Memory B cell (primary cell): ENCODE measurements at regions not wholly inside any gene's neighbourhood (a gene's known extent, or its start where the extent isn't known, plus 50 kb on each side); places are given as distances from the start of the nearest gene placed in this dataset.

Source experiments
- ATAC-seq: fragments of 150-1000 bp; cut with Tn5 transposase; 2 replicates; pipeline ENCODE4 v1.10.0; 2021; ENCODE audit warnings: low read depth, mild to moderate bottlenecking, moderate library complexity
- DNase-seq, 2 donors: peaks; one replicate each; pipeline ENCODE4 v3.0.0; 2022; ENCODE audit warnings: low spot score in 2 of 2
- H3K27ac Mint-ChIP-seq: one replicate; pipeline ENCODE4 v1.8.0; 2022; ENCODE audit warnings: mild to moderate bottlenecking, moderate library complexity, mixed read lengths
- H3K27me3 Mint-ChIP-seq: one replicate; pipeline ENCODE4 v1.8.0; 2022; ENCODE audit warnings: mixed read lengths
- H3K36me3 Mint-ChIP-seq: one replicate; pipeline ENCODE4 v1.8.0; 2022; ENCODE audit warnings: mild to moderate bottlenecking, mixed read lengths
- H3K4me1 Mint-ChIP-seq: one replicate; pipeline ENCODE4 v1.8.0; 2022; ENCODE audit warnings: mixed read lengths
- H3K4me3 Mint-ChIP-seq: one replicate; pipeline ENCODE4 v1.8.0; 2022; ENCODE audit warnings: mild to moderate bottlenecking, moderate library complexity, mixed read lengths
- H3K9me3 Mint-ChIP-seq: one replicate; pipeline ENCODE4 v1.8.0; 2022; ENCODE audit warnings: mixed read lengths

- no peak overlapping the region for H3K4me3 Mint-ChIP-seq
- peaks cover 1% of the 10 kb centered on the region for H3K27me3 Mint-ChIP-seq
- ATAC-seq = no peak
- peaks cover 2% of the 10 kb centered on the region for H3K9me3 Mint-ChIP-seq
- no peak for DNase-seq
- no peaks in the 10 kb centered on the region for H3K4me1 Mint-ChIP-seq
- H3K36me3 Mint-ChIP-seq = no peaks in the 10 kb centered on the region
- H3K27ac Mint-ChIP-seq = no peak overlapping the region
Measured at GRCh38 chr9:13750061-13750460, 470.6 kb upstream of the MPDZ start.

GRCh38 chr9:13746876-13747275 is 467.4 kb upstream of the MPDZ start:
- Mint-ChIP-seq H3K36me3 (no peaks in the 10 kb centered on the region), H3K27ac (no peak overlapping the region), H3K9me3 (no peaks in the 10 kb centered on the region), H3K4me1 (no peaks in the 10 kb centered on the region), H3K27me3 (no peaks in the 10 kb centered on the region), H3K4me3 (no peak overlapping the region)
- ATAC-seq (no peak), DNase-seq (no peak)

- Mint-ChIP-seq H3K4me1 (no peaks in the 10 kb centered on the region), H3K27ac (no peak overlapping the region), H3K9me3 (peaks cover 2% of the 10 kb centered on the region), H3K4me3 (no peak overlapping the region), H3K36me3 (no peaks in the 10 kb centered on the region), H3K27me3 (no peaks in the 10 kb centered on the region)
- ATAC-seq = no peak
- DNase-seq = no peak
Measured at GRCh38 chr9:13744261-13744901, 464.9 kb upstream of the MPDZ start.

- no peak for ATAC-seq
- no peak overlapping the region for H3K4me3 Mint-ChIP-seq
- H3K36me3 Mint-ChIP-seq = no peaks in the 10 kb centered on the region
- peaks cover 5% of the 10 kb centered on the region for H3K9me3 Mint-ChIP-seq
- H3K27me3 Mint-ChIP-seq = no peaks in the 10 kb centered on the region
- DNase-seq = no peak
- no peaks in the 10 kb centered on the region for H3K4me1 Mint-ChIP-seq
- H3K27ac Mint-ChIP-seq = no peak overlapping the region
Measured at GRCh38 chr9:13737885-13738284, 458.4 kb upstream of the MPDZ start.

- Mint-ChIP-seq H3K9me3 (peaks cover 5% of the 10 kb centered on the region), H3K4me1 (no peaks in the 10 kb centered on the region), H3K36me3 (no peaks in the 10 kb centered on the region), H3K27ac (no peak overlapping the region), H3K4me3 (no peak overlapping the region), H3K27me3 (no peaks in the 10 kb centered on the region)
- ATAC-seq (no peak), DNase-seq (no peak)
Measured at GRCh38 chr9:13735181-13735580, 455.7 kb upstream of the MPDZ start.

GRCh38 chr9:13734601-13735000 is 455.1 kb upstream of the MPDZ start:
- Mint-ChIP-seq H3K36me3 (no peaks in the 10 kb centered on the region), H3K27ac (no peak overlapping the region), H3K4me1 (no peaks in the 10 kb centered on the region), H3K27me3 (no peaks in the 10 kb centered on the region), H3K9me3 (peaks cover 7% of the 10 kb centered on the region), H3K4me3 (no peak overlapping the region)
- no peak for ATAC-seq
- DNase-seq = no peak

- no peaks in the 10 kb centered on the region for H3K36me3 Mint-ChIP-seq
- H3K27ac Mint-ChIP-seq = no peak overlapping the region
- H3K4me3 Mint-ChIP-seq = no peak overlapping the region
- DNase-seq = no peak
- no peaks in the 10 kb centered on the region for H3K27me3 Mint-ChIP-seq
- H3K4me1 Mint-ChIP-seq = no peaks in the 10 kb centered on the region
- H3K9me3 Mint-ChIP-seq = peaks cover 9% of the 10 kb centered on the region
- ATAC-seq = no peak
Measured at GRCh38 chr9:13732290-13732689, 452.8 kb upstream of the MPDZ start.

- H3K27me3 Mint-ChIP-seq = no peaks in the 10 kb centered on the region
- H3K9me3 Mint-ChIP-seq = peaks cover 9% of the 10 kb centered on the region
- ATAC-seq (no peak), DNase-seq (no peak)
- no peaks in the 10 kb centered on the region for H3K36me3 Mint-ChIP-seq
- no peaks in the 10 kb centered on the region for H3K4me1 Mint-ChIP-seq
- no peak overlapping the region for H3K4me3 Mint-ChIP-seq
- no peak overlapping the region for H3K27ac Mint-ChIP-seq
Measured at GRCh38 chr9:13731637-13732036, 452.1 kb upstream of the MPDZ start.

GRCh38 chr9:13729955-13730354 is 450.5 kb upstream of the MPDZ start:
- H3K27me3 Mint-ChIP-seq = no peaks in the 10 kb centered on the region
- ATAC-seq (no peak), DNase-seq (no peak)
- H3K9me3 Mint-ChIP-seq = peaks cover 7% of the 10 kb centered on the region
- no peaks in the 10 kb centered on the region for H3K4me1 Mint-ChIP-seq
- no peak overlapping the region for H3K27ac Mint-ChIP-seq
- H3K4me3 Mint-ChIP-seq = no peak overlapping the region
- no peaks in the 10 kb centered on the region for H3K36me3 Mint-ChIP-seq

GRCh38 chr9:13728917-13729811 is 449.7 kb upstream of the MPDZ start:
- Mint-ChIP-seq H3K9me3 (peaks cover 7% of the 10 kb centered on the region), H3K4me3 (no peak overlapping the region), H3K27ac (no peak overlapping the region), H3K36me3 (no peaks in the 10 kb centered on the region), H3K27me3 (no peaks in the 10 kb centered on the region), H3K4me1 (no peaks in the 10 kb centered on the region)
- DNase-seq = no peak
- no peak for ATAC-seq

- Mint-ChIP-seq H3K4me1 (no peaks in the 10 kb centered on the region), H3K36me3 (no peaks in the 10 kb centered on the region), H3K9me3 (peaks cover 7% of the 10 kb centered on the region), H3K4me3 (no peak overlapping the region), H3K27me3 (no peaks in the 10 kb centered on the region), H3K27ac (no peak overlapping the region)
- DNase-seq (no peak), ATAC-seq (no peak)
Measured at GRCh38 chr9:13728131-13728530, 448.6 kb upstream of the MPDZ start.

GRCh38 chr9:13726746-13727145 is 447.3 kb upstream of the MPDZ start:
- no peak overlapping the region for H3K27ac Mint-ChIP-seq
- no peaks in the 10 kb centered on the region for H3K27me3 Mint-ChIP-seq
- no peaks in the 10 kb centered on the region for H3K4me1 Mint-ChIP-seq
- peaks cover 7% of the 10 kb centered on the region for H3K9me3 Mint-ChIP-seq
- ATAC-seq (no peak), DNase-seq (no peak)
- no peak overlapping the region for H3K4me3 Mint-ChIP-seq
- H3K36me3 Mint-ChIP-seq = no peaks in the 10 kb centered on the region

GRCh38 chr9:13725516-13725915 is 446.0 kb upstream of the MPDZ start:
- DNase-seq = no peak

GRCh38 chr9:13721481-13722235 is 442.2 kb upstream of the MPDZ start:
- no peak for DNase-seq
- Mint-ChIP-seq H3K27ac (no peak overlapping the region), H3K4me1 (no peaks in the 10 kb centered on the region), H3K36me3 (no peaks in the 10 kb centered on the region), H3K9me3 (peaks cover 2% of the 10 kb centered on the region), H3K4me3 (no peak overlapping the region), H3K27me3 (no peaks in the 10 kb centered on the region)
- no peak for ATAC-seq

More at GRCh38 chr9:13725516-13725915, 446.0 kb upstream of the MPDZ start:
- ATAC-seq = no peak
- H3K9me3 Mint-ChIP-seq = peaks cover 6% of the 10 kb centered on the region
- H3K27me3 Mint-ChIP-seq = no peaks in the 10 kb centered on the region
- no peaks in the 10 kb centered on the region for H3K36me3 Mint-ChIP-seq
- H3K4me3 Mint-ChIP-seq = no peak overlapping the region
- no peak overlapping the region for H3K27ac Mint-ChIP-seq
- H3K4me1 Mint-ChIP-seq = no peaks in the 10 kb centered on the region
